ENCODE measurements at regions not wholly inside any gene's neighbourhood (a gene's known extent, or its start where the extent isn't known, plus 50 kb on each side); places are given as distances from the start of the nearest gene placed in this dataset.

DNA sequence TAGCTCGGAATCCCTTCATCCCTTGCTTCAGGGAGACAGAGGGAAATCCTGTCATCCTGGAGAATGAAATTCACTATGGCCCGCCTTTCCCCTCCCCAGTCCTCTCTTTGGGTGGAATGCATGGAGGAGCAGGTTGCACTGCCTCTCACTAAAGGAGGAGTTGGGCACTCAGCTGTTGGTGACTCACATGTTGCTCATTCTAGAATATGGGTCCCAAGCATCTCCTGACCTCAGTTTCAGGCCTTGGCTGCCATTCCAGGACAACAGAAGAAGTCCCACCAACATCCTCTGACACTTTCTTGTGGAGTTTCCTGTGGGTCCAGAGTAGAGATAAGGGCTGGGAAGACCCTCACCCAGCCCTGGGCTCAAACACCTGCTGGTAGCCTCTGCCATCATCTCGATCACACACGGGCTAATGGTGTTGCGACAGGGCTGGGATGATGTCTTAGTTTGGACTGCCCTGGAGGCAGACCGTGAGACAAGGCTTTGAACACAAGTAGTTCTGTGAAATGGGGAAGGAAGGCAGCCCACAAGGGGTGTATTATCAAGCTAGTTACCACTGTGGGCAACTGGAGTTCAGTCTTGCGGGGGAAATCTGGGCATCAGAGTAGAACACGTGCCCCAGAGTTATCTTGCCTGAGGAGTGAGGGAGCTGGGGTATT is 52.4 kb upstream of the RNF24 start:
- peaks cover 3% of the 10 kb centered on the region for H3K27me3 Mint-ChIP-seq (ENCODE audit: insufficient read depth, low read depth)
- Histone ChIP-seq H3K9me3 (ENCODE audit: low read depth) (no peaks in the 10 kb centered on the region), H3K4me2 (no peak overlapping the region), H2AFZ (replicated peaks) (no peak overlapping the region), H3K36me3 (no peaks in the 10 kb centered on the region), H3K27me3 (no peaks in the 10 kb centered on the region), H3K4me3 (no peak overlapping the region), H3K9ac (no peak overlapping the region), H3K79me2 (ENCODE audit: low read depth) (no peaks in the 10 kb centered on the region), H3F3A (ENCODE audit: low read depth) (no peaks in the 10 kb centered on the region), H3K27ac (no peak overlapping the region), H4K20me1 (ENCODE audit: low read depth) (no peaks in the 10 kb centered on the region), H3K4me1 (peaks cover 7% of the 10 kb centered on the region)
- no peaks in the 10 kb centered on the region for H3K9me3 Mint-ChIP-seq
- peaks cover 7% of the 10 kb centered on the region for H3K4me1 Mint-ChIP-seq
- TF ChIP-seq, protein P1, sequence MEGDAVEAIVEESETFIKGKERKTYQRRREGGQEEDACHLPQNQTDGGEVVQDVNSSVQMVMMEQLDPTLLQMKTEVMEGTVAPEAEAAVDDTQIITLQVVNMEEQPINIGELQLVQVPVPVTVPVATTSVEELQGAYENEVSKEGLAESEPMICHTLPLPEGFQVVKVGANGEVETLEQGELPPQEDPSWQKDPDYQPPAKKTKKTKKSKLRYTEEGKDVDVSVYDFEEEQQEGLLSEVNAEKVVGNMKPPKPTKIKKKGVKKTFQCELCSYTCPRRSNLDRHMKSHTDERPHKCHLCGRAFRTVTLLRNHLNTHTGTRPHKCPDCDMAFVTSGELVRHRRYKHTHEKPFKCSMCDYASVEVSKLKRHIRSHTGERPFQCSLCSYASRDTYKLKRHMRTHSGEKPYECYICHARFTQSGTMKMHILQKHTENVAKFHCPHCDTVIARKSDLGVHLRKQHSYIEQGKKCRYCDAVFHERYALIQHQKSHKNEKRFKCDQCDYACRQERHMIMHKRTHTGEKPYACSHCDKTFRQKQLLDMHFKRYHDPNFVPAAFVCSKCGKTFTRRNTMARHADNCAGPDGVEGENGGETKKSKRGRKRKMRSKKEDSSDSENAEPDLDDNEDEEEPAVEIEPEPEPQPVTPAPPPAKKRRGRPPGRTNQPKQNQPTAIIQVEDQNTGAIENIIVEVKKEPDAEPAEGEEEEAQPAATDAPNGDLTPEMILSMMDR (IDR thresholded peaks at IDR 0.05): no peak
- no peak for TF ChIP-seq EZH2phosphoT487 (IDR thresholded peaks at IDR 0.05)
- no peak for TF ChIP-seq EZH2 (IDR thresholded peaks at IDR 0.05)
- DNase-seq (ENCODE audit: low spot score): no peak
- H3K4me3 Mint-ChIP-seq: no peak overlapping the region
- no peak overlapping the region for H3K27ac Mint-ChIP-seq
- H3K36me3 Mint-ChIP-seq: no peaks in the 10 kb centered on the region

DNA sequence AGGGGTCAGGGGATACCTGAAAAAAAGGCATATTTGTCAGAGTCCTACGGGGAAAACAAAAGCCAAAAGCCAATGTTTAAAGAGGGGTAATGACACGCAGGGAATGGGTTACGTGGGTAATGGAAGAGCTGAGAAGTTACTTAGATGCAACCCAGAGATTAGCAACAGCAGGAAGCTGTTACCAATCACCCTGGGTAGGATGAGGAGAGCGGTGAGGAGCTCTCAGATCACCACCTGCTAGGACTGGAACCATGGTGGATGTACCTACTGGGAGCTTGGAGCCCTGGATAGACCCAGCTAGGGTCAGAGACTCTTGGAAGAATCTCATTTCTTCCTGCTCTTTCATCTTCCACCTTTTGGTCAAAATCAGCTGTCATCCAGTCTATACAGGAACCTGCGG is 51.2 kb upstream of the RNF24 start:
- Mint-ChIP-seq H3K4me3 (no peak overlapping the region), H3K27me3 (ENCODE audit: insufficient read depth, low read depth) (peaks cover 2% of the 10 kb centered on the region), H3K9me3 (no peaks in the 10 kb centered on the region), H3K4me1 (peaks cover 4% of the 10 kb centered on the region), H3K27ac (no peak overlapping the region), H3K36me3 (no peaks in the 10 kb centered on the region)
- peaks cover 7% of the 10 kb centered on the region for H3K4me1 ChIP-seq
- H3K27ac ChIP-seq: no peak overlapping the region
- H3K4me2 ChIP-seq: no peak overlapping the region
- H3K79me2 ChIP-seq (ENCODE audit: low read depth): no peaks in the 10 kb centered on the region
- no peaks in the 10 kb centered on the region for H3K36me3 ChIP-seq
- no peak overlapping the region for H2AFZ ChIP-seq (replicated peaks)
- TF ChIP-seq EZH2 (IDR thresholded peaks at IDR 0.05) (no peak), EZH2phosphoT487 (IDR thresholded peaks at IDR 0.05) (no peak)
- TF ChIP-seq, protein P1 (IDR thresholded peaks at IDR 0.05): no peak
- no peaks in the 10 kb centered on the region for H3F3A ChIP-seq (ENCODE audit: low read depth)
- no peaks in the 10 kb centered on the region for H3K9me3 ChIP-seq (ENCODE audit: low read depth)
- H3K4me3 ChIP-seq: no peak overlapping the region
- no peaks in the 10 kb centered on the region for H4K20me1 ChIP-seq (ENCODE audit: low read depth)
- no peak for DNase-seq (ENCODE audit: low spot score)
- H3K9ac ChIP-seq: no peak overlapping the region
- no peaks in the 10 kb centered on the region for H3K27me3 ChIP-seq

DNA sequence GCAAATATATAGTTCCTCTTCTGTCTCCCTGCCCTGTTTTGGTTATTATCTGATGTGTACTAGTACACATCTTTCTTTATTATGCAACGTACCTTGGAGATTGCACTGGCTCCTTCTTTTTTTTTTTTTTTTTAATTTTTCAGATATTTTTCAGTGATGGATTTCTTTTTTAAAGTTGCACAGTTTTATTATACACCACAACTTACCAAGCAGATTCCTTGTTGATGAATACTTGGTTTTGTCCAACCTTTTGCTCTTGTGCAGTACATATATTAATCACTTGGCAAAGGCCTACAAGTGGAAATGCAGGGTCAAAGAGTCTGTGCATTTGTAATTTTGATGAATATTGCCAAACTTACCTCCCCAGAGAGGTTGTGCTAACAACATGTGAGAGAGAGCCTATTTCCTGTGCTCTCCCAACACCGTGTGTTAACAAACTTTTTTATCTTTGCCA is 50.1 kb upstream of the RNF24 start:
- H3K9ac ChIP-seq: no peak overlapping the region
- H3K9me3 ChIP-seq (ENCODE audit: low read depth): no peaks in the 10 kb centered on the region
- no peak overlapping the region for H3K27ac ChIP-seq
- peaks cover 7% of the 10 kb centered on the region for H3K4me1 ChIP-seq
- H2AFZ ChIP-seq (replicated peaks): no peak overlapping the region
- no peak overlapping the region for H3K27ac Mint-ChIP-seq
- no peaks in the 10 kb centered on the region for H3K36me3 ChIP-seq
- H3K4me3 Mint-ChIP-seq: no peak overlapping the region
- peaks cover 2% of the 10 kb centered on the region for H3K27me3 Mint-ChIP-seq (ENCODE audit: insufficient read depth, low read depth)
- H3K4me2 ChIP-seq: no peak overlapping the region
- H3K36me3 Mint-ChIP-seq: no peaks in the 10 kb centered on the region
- no peaks in the 10 kb centered on the region for H4K20me1 ChIP-seq (ENCODE audit: low read depth)
- H3K9me3 Mint-ChIP-seq: no peaks in the 10 kb centered on the region
- no peak overlapping the region for H3K4me3 ChIP-seq
- no peaks in the 10 kb centered on the region for H3K79me2 ChIP-seq (ENCODE audit: low read depth)
- peaks cover 7% of the 10 kb centered on the region for H3K4me1 Mint-ChIP-seq
- no peak for DNase-seq (ENCODE audit: low spot score)
- no peaks in the 10 kb centered on the region for H3F3A ChIP-seq (ENCODE audit: low read depth)
- H3K27me3 ChIP-seq: no peaks in the 10 kb centered on the region
- TF ChIP-seq, protein P1 (IDR thresholded peaks at IDR 0.05): no peak
- TF ChIP-seq EZH2phosphoT487 (IDR thresholded peaks at IDR 0.05) (no peak), EZH2 (IDR thresholded peaks at IDR 0.05) (no peak)

Data from neural progenitor cell (in vitro differentiated cells).